ENCODE measurements at regions not wholly inside any gene's neighbourhood (a gene's known extent, or its start where the extent isn't known, plus 50 kb on each side); places are given as distances from the start of the nearest gene placed in this dataset.

- DNase-seq = no peak
Measured at GRCh38 chr17:79242393-79242792, 167.8 kb downstream of the ENGASE start.

GRCh38 chr17:79241616-79242015 lies 167.0 kb downstream of the ENGASE start:
- DNase-seq = no peak

- DNase-seq = no peak
Measured at GRCh38 chr17:79239205-79239604, 164.6 kb downstream of the ENGASE start.

DNA sequence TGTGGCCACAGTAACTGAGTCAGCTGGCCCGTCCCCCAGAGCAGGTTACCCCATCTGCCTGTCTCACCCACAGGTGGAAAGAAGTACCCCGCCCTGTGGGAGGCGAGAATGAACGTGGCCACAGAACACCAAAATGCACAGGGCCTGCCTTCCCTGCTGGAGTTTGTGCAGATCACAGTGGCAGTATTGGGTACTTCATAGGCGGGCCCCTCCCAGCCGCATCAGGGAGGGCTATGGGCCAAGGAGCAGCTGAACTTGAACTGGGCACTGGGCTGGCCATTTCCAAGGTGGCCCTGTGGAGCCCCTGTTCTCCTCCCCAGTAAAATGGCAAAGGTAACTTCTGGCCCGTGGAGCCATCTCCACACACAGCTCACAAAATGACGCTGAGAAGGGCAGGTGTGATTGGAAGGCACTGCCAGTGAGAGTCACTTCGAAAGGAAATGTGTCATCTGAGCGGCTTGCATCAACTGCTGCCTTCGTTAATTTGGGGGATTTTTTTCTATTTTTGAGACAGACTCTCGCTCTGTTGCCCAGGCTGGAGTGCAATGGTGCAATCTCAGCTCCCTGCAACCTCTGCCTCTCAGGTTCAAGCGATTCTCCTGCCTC lies 162.9 kb downstream of the ENGASE start:
- no peak for DNase-seq

- no peak for DNase-seq
Measured at GRCh38 chr17:79235808-79236207, 161.2 kb downstream of the ENGASE start.

GRCh38 chr17:79233916-79234551 lies 159.4 kb downstream of the ENGASE start:
- DNase-seq = no peak

- no peak for DNase-seq
Measured at GRCh38 chr17:79232957-79233356, 158.3 kb downstream of the ENGASE start.

DNA sequence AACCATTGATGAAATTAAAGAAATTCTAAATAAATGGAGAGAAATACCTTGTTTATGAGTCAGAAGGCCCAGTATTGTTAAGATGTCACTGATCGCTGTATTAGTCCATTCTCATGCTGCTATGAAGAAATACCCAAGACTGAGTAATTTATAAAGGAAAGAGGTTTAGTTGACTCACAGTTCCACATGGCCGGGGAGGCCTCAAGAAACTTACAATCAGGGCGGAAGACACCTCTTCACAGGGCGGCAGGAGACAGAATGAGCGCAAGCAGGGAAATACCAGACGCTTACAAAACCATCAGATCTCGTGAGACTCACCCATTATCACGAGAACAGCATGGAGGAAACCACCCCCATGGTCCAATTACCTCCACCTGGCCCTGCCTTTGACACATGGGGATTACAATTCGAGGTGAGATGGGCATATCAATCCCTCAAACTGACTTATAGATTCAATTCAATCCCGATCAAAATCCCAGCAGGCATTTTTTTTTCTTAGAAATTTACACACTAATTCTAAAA lies 157.2 kb downstream of the ENGASE start:
- DNase-seq = no peak

DNA sequence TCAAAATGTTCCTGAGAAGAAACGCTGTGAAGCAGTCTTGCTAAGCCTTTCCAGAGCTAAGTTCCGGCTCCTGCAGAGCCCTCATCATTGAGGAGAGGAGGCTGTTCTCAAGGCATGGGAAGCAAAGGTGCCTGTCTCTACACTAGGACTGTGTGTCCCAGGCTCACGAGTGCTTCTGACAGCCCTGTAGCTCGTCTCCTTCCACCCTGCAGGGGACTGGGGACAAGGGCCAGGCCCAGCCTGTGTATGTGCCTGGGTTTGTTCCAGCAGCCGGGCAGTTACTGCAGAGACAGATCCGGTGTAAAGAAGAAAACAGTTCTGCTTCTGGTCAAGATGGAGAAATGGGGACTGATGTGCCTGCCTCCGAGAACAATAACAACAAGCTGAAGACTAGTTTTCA lies 156.0 kb downstream of the ENGASE start:
- no peak for DNase-seq

GRCh38 chr17:79226037-79226436 lies 151.4 kb downstream of the ENGASE start:
- no peak for DNase-seq

DNA sequence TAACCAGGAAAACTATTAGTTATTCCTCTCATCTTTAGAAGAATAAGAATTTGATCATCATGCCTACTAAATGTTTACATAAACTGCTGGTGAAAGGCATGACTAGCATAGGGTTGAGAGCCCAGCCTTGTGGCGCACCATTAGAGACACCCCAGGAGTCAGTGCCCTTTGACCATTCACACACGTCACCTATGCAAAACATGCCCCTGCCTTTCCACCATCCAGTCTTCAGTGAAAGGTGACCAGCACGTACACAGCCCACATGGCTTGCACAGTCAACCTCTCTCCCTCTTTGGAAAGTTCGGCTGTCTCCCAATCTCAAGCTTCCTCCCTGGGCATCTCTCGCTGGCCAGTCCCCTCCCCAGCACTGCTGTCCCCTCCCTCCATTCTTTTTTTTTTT lies 150.3 kb downstream of the ENGASE start:
- no peak for DNase-seq

GRCh38 chr17:79224476-79224875 lies 149.9 kb downstream of the ENGASE start:
- no peak for DNase-seq

DNA sequence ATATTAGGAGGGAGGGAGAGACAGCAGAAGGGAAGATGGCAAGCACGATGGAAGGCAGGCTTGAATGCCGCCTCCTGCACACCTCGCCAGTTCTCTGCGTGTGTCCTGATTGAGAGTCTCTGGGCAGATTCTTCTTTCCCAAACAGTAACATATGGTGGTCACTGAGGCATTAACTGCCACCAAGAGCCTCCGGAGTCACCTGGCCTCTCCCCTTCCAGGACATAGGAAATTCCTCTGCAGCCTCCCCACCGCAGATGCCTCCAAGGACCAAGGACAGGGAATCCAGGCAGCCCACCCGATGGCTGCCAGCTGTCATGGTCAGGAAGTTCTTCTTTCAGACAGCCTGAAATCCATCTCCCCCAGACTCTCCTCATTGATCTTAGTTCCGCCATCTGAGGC lies 149.3 kb downstream of the ENGASE start:
- no peak for DNase-seq

- no peak for DNase-seq
Measured at GRCh38 chr17:79223471-79223870, 148.8 kb downstream of the ENGASE start.

DNA sequence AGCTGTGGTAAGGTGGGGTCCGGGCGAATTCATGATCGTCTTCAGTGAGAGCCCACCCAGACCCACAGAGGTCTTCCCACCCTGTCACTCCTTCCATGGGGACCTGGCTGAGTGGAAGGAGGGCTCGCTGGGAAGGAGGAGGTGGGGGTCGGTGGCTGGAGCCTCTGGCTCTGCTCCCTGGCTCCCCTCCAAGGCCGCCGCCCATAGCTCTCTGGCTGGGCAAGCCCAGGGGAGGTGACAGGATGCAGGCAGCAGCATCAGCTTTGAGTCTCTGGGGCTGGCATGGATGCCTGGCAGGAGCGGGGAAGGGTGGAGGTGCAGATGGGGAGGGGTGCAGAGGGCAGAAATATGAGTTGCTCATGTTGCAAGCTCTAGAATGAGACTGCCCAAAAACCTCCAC lies 147.0 kb downstream of the ENGASE start:
- no peak for DNase-seq

GRCh38 chr17:79220713-79221291 lies 146.2 kb downstream of the ENGASE start:
- DNase-seq = no peak

GRCh38 chr17:79220201-79220712 lies 145.6 kb downstream of the ENGASE start:
- DNase-seq = no peak

GRCh38 chr17:79219208-79219935 lies 144.7 kb downstream of the ENGASE start:
- no peak for DNase-seq

- DNase-seq = no peak
Measured at GRCh38 chr17:79218825-79219200, 144.2 kb downstream of the ENGASE start.

DNA sequence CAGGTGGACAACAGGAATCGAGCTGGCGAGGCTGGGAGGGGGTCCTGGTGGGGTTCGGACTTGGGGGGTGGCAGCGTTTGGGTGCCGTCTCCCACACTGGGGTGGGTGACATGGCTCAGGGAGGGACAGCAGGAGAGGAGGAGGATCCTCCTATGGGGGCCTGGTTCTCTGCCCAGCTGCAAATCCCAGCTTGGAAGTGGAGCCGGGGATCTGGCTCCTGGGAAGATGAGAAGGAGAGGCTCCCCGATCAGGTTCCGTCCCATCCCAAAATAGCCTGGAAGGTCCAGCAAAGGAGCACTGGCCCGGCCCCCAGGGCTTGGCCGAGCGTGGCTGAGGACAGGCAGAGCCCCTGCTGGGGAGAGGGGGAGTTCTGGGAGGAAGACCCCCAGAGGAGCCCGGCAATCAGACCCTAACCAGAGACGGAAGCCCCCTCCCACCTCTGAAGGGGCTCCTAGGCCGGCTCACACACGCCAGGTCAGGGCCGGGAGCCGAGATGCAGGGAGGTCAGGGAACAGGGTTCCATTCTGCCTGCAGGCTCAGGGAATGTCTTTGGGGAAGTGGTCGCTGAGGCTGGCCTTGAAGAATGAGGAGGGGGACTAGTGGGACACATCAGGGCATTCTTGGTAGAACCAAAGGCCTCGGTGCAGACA lies 143.7 kb downstream of the ENGASE start:
- no peak for DNase-seq

GRCh38 chr17:79217473-79218135 lies 143.0 kb downstream of the ENGASE start:
- DNase-seq = no peak

DNA sequence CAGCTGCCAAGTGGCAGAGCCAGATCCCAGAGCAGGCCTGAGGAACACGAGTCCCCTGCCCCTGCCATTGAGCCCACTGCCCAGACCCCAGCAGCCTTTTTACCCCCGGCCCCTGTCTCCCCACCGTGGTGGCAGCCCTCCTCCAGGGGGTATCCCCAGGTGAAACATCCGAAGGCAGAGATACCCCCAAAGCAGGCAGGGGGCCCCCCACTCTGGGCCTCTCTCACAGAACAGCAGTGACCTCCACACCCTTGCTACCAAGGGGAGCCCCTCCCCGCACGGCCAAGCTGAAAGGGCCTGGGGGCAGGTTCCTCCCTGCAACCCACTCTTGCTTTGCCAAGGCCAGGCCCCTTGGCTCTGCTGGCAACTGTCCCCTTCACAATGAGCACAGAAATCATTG lies 142.2 kb downstream of the ENGASE start:
- DNase-seq = no peak
